ENCODE measurements at regions not wholly inside any gene's neighbourhood (a gene's known extent, or its start where the extent isn't known, plus 50 kb on each side); places are given as distances from the start of the nearest gene placed in this dataset.
"Not testable (repeated sequence)": the region's sequence is repeated elsewhere in the genome, so short reads cannot be mapped to it uniquely, and the experiment has no call there.

DNA sequence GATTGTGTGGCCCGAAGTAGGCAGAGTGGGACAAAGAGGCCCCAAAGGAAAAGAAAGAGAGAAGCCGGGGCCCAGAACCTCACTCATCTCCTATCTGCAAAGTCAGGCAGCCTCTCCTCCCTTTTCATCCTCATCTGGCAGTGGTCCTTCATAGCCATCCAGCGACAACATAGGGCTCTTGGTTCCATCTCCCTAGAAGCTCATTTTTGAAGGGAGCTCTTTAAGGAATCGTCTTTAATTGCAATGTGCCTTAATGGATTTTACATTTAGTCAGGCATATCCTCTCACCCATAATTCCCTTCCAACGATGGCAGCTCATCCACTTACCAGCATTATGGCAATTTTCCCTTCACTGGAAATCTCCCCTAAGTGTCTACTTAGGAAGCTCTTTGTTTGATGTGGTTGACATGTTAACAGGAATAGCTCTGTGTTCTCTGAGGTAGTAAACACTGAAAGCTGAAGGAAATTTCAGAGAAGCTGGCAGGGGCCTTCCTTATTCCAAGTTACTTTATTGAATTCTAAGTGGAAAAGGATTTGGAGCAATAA is 780.6 kb downstream of the TSN start:
- H3K4me3 Mint-ChIP-seq = no peak overlapping the region
- ATAC-seq (ENCODE audit: low read depth) (no peak), DNase-seq (no peak)
- H3K4me1 Mint-ChIP-seq = no peaks in the 10 kb centered on the region
- H3K27ac Mint-ChIP-seq = no peak overlapping the region
- H3K9me3 Mint-ChIP-seq = no peaks in the 10 kb centered on the region
- H3K27me3 Mint-ChIP-seq = no peaks in the 10 kb centered on the region
- no peaks in the 10 kb centered on the region for H3K36me3 Mint-ChIP-seq
- POLR2A ChIA-PET = no interaction called here

DNA sequence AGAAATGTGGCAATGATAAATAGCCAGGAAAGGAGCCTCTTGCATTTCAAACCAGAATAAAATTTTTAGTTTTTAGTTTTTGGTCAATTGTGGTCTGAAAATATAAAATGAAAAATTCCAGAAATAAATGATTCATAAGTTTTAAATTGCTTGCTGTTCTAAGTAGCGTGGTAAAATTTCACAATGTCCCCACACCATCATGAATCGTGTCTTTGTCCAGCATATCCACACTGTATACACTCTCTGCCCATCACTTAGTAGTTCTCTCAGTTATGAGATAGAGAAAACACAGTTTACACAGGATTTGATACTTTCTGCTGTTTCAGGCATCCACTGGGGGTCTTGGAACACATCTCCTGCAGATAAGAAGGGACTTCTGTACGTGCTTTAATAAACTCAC is 783.9 kb downstream of the TSN start:
- no peak for ATAC-seq (ENCODE audit: low read depth)
- POLR2A ChIA-PET = no interaction called here
- no peaks in the 10 kb centered on the region for H3K36me3 Mint-ChIP-seq
- H3K27me3 Mint-ChIP-seq = no peaks in the 10 kb centered on the region
- no peak for DNase-seq
- no peaks in the 10 kb centered on the region for H3K9me3 Mint-ChIP-seq
- H3K27ac Mint-ChIP-seq = no peak overlapping the region
- no peaks in the 10 kb centered on the region for H3K4me1 Mint-ChIP-seq
- no peak overlapping the region for H3K4me3 Mint-ChIP-seq

DNA sequence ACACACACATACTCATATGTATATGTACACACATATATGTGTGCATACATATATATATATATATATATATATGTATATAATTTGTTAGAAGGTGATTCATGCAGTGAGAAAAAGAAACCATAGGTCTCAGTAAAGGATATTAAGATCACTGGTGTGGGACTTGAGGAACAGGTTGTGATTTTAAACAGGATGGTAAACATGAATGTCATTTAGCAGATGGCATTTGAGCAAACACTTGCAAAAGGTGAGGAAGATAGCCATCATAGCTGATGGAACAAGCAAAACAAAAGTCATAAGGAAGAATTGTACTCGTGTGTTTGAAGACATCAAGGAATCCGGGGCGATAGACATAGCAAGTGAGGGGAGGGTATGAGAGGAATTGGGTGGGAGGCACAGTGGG is 784.5 kb downstream of the TSN start:
- no peaks in the 10 kb centered on the region for H3K27me3 Mint-ChIP-seq
- POLR2A ChIA-PET = no interaction called here
- no peak for ATAC-seq (ENCODE audit: low read depth)
- H3K4me1 Mint-ChIP-seq = no peaks in the 10 kb centered on the region
- no peaks in the 10 kb centered on the region for H3K9me3 Mint-ChIP-seq
- DNase-seq = no peak
- H3K36me3 Mint-ChIP-seq = no peaks in the 10 kb centered on the region
- no peak overlapping the region for H3K27ac Mint-ChIP-seq
- no peak overlapping the region for H3K4me3 Mint-ChIP-seq

DNA sequence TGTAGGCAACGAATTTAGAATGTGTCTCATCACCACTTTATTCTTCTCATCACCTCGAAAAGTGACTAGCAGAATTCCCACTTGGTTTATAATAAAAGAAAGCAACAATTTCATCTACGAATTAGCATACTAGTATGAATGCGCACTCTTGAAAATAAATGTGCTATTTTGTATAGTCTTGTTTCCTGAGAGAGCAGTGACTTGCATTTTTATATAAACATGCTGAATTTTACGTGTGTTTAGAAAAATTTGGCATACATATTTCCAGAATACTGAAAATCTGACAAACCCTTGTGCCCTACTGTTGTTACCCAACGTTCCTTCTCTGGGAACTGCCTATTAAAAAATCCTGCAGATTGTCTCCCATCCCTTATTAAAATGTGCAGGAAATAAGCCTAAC is 786.8 kb downstream of the TSN start:
- H3K9me3 Mint-ChIP-seq = no peaks in the 10 kb centered on the region
- H3K27me3 Mint-ChIP-seq = no peaks in the 10 kb centered on the region
- ATAC-seq (ENCODE audit: low read depth) (no peak), DNase-seq (no peak)
- no peak overlapping the region for H3K4me3 Mint-ChIP-seq
- no peaks in the 10 kb centered on the region for H3K36me3 Mint-ChIP-seq
- POLR2A ChIA-PET = no interaction called here
- H3K27ac Mint-ChIP-seq = no peak overlapping the region
- no peaks in the 10 kb centered on the region for H3K4me1 Mint-ChIP-seq

DNA sequence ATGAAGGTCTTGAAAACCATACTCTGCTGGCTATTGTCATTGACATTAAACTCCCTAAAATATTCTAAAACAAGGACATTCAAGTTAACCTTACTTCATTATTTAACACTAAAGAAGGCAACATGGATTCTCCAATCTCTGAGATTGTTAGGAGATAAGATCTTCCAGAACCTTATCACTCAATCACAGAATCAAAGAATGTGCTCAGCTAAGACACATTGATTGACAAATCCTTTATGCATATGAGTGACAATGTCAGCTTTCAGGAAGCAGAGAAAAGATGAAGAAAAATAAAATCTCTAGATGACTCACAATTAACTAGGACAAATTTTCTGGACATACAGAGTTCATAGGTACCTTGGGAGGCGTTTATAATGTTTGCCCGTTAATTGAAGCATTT is 787.2 kb downstream of the TSN start:
- Mint-ChIP-seq H3K4me1 (no peaks in the 10 kb centered on the region), H3K9me3 (no peaks in the 10 kb centered on the region), H3K27me3 (no peaks in the 10 kb centered on the region), H3K4me3 (no peak overlapping the region), H3K36me3 (no peaks in the 10 kb centered on the region), H3K27ac (no peak overlapping the region)
- POLR2A ChIA-PET = no interaction called here
- no peak for DNase-seq
- no peak for ATAC-seq (ENCODE audit: low read depth)

DNA sequence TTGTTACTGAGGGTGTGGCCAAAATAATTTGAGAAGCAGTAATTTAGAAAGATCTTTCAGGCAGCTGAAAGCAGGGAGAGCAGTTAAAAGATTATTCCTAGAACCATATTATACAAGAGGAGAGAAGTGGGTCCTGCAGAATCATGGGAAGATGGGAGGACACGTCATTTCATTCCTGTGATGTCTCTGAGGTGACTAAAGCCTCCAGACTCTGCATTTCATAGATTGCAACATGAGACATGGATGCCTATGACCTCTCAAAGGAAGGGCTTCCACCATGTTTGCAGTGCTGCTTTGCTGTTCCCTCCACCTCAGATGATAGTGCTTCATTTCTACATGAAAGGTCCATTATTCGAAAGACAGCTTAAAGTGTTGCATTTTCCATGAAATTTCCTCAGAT is 788.4 kb downstream of the TSN start:
- H3K27ac Mint-ChIP-seq = no peak overlapping the region
- no peaks in the 10 kb centered on the region for H3K27me3 Mint-ChIP-seq
- H3K4me1 Mint-ChIP-seq = no peaks in the 10 kb centered on the region
- H3K36me3 Mint-ChIP-seq = no peaks in the 10 kb centered on the region
- no peak overlapping the region for H3K4me3 Mint-ChIP-seq
- DNase-seq = no peak
- no peak for ATAC-seq (ENCODE audit: low read depth)
- no peaks in the 10 kb centered on the region for H3K9me3 Mint-ChIP-seq
- POLR2A ChIA-PET = no interaction called here

DNA sequence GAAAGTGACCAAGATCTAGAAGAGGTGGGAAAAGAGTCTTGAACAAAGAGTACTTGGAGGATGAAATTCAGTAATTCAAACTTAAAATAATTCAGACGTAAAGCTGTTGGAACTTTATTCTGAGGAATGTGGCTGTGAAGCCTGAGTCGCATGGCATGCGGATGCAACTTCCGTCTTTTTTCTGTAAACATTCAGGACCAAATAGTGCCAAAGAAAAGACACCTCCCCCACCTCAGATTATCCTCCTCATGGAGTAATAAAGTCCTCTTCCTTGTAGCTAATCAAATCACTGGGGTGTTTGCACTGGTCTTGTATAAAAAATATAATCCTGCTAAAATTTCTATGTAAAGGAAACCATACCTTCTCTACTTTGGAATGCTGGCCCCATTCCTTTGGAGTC is 790.4 kb downstream of the TSN start:
- POLR2A ChIA-PET = interaction anchor here (0.6 kb wide), 1 partner anchor 110 kb away, joined by 4 read pairs; no protein-coding TSS in a partner anchor
- ATAC-seq (ENCODE audit: low read depth) = no peak
- peaks cover 4% of the 10 kb centered on the region for H3K9me3 Mint-ChIP-seq
- no peaks in the 10 kb centered on the region for H3K36me3 Mint-ChIP-seq
- H3K27me3 Mint-ChIP-seq = no peaks in the 10 kb centered on the region
- no peaks in the 10 kb centered on the region for H3K4me1 Mint-ChIP-seq
- no peak for DNase-seq
- no peak overlapping the region for H3K4me3 Mint-ChIP-seq
- H3K27ac Mint-ChIP-seq = no peak overlapping the region

DNA sequence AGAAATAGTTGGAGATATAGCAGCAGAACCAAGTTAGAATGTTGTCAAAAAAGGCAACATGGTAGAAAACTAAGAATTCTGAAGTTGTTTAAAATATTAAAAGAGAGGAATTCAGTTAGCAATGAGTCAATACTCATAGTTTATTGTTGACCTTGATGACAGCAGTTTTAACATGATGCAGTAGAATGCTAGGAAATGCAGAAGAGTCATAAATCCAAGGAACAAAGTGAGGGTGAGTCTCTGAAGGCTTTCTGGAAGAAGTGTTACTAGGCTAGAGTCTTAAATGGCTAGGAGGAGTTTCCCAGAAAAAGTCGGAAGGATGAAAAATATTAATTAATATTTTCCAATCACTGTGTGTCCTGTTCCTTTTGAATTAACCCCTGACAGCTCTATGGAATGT is 807.3 kb downstream of the TSN start:
- DNase-seq (no peak), ATAC-seq (ENCODE audit: low read depth) (no peak)
- H3K36me3 Mint-ChIP-seq = no peaks in the 10 kb centered on the region
- H3K27me3 Mint-ChIP-seq = no peaks in the 10 kb centered on the region
- POLR2A ChIA-PET = no interaction called here
- no peaks in the 10 kb centered on the region for H3K4me1 Mint-ChIP-seq
- no peak overlapping the region for H3K27ac Mint-ChIP-seq
- peaks cover 1% of the 10 kb centered on the region for H3K9me3 Mint-ChIP-seq
- H3K4me3 Mint-ChIP-seq = no peak overlapping the region

DNA sequence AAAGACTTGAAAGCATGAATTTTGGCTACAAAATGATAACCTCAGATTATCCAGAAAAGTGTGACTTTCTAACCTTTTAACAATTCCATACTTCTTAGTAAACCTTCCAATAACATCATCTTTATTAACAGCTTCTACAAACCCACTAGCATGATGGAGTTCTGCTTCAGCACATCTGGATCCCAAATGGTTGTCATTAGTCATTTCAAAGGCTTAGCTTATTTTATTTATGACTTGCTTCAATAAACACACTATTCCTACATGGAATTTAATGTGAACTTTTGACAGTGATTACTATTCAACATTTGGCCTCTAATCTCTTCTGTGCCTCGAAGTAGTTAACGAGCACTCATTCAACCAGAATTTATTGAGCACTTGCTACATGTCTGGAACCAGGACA is 808.3 kb downstream of the TSN start:
- ATAC-seq (ENCODE audit: low read depth) = no peak

DNA sequence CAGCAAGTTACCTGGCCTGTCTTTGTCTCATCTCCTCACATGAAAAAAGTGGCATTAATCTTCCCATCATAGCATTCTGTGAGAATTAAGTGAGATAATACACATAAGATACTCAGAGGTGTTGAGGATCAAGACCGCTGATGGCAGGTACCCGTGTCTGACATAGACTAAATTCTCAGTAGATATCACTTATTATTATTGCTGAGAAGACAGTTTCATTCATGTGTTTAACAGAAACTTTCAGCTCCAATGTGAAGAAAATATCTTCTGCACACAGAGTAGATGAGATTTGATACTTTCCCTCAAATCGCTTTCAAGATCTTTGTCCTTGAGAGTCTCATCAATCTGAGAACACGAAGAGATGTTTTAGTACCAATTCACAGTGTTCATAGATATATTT is 809.4 kb downstream of the TSN start:
- DNase-seq = no peak
- H3K36me3 Mint-ChIP-seq = no peaks in the 10 kb centered on the region
- H3K27me3 Mint-ChIP-seq = no peaks in the 10 kb centered on the region
- peaks cover 1% of the 10 kb centered on the region for H3K9me3 Mint-ChIP-seq
- H3K4me3 Mint-ChIP-seq = no peak overlapping the region
- H3K27ac Mint-ChIP-seq = no peak overlapping the region
- no peaks in the 10 kb centered on the region for H3K4me1 Mint-ChIP-seq
- ATAC-seq (ENCODE audit: low read depth) = no peak
- POLR2A ChIA-PET = no interaction called here

More for the DNA sequence above, 808.3 kb downstream of the TSN start:
- Mint-ChIP-seq H3K27ac (no peak overlapping the region), H3K4me1 (no peaks in the 10 kb centered on the region), H3K9me3 (peaks cover 1% of the 10 kb centered on the region), H3K27me3 (no peaks in the 10 kb centered on the region), H3K36me3 (no peaks in the 10 kb centered on the region), H3K4me3 (no peak overlapping the region)
- no peak for DNase-seq
- POLR2A ChIA-PET = no interaction called here

DNA sequence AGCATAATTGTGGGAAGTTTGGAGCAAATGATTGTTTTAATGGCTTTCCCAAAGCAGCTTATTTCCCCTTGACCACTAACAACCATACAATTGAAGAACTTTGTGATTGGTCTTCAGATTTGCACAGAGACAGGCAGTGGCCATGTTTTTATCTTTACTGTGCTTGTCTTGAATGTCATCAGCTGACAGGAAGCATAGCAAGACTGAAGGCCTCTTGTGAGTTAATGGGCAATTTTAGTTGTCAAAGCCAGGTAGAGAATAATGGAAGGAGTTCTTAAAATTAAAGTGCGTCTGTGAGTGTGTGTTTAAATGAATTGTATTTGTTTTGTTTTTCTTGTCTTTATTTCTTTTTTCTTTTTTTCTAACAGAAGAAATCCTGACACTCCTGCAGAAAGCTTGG is 809.9 kb downstream of the TSN start:
- ATAC-seq (ENCODE audit: low read depth) = no peak
- H3K4me3 Mint-ChIP-seq = no peak overlapping the region
- H3K9me3 Mint-ChIP-seq = no peaks in the 10 kb centered on the region
- H3K4me1 Mint-ChIP-seq = no peaks in the 10 kb centered on the region
- POLR2A ChIA-PET = no interaction called here
- no peak overlapping the region for H3K27ac Mint-ChIP-seq
- DNase-seq = no peak
- H3K27me3 Mint-ChIP-seq = no peaks in the 10 kb centered on the region
- H3K36me3 Mint-ChIP-seq = no peaks in the 10 kb centered on the region

DNA sequence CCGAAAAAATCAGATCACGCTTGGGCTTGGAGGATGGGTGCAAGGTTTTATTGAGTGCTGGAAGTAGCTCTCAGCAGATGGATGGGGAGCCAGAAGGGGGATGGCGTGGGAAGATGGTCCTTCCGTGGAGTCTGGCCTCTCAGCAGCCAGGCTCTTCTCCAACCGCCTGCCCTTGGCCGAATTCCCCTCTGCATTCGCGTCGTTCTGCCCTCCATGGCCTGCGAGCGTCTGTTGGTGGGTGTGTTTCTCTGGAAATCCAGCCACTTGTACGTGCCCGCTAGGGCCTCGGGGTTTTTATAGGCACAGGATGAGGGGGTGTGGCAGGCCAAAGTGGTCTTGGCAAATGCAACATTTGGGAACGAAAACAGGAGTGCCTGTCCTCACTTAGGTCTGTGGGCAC is 815.2 kb downstream of the TSN start:
- POLR2A ChIA-PET = no interaction called here
- Mint-ChIP-seq H3K4me1 (no peaks in the 10 kb centered on the region), H3K9me3 (peaks cover 1% of the 10 kb centered on the region), H3K27ac (no peak overlapping the region), H3K4me3 (no peak overlapping the region), H3K27me3 (no peaks in the 10 kb centered on the region), H3K36me3 (no peaks in the 10 kb centered on the region)
- DNase-seq (no peak), ATAC-seq (ENCODE audit: low read depth) (no peak)

DNA sequence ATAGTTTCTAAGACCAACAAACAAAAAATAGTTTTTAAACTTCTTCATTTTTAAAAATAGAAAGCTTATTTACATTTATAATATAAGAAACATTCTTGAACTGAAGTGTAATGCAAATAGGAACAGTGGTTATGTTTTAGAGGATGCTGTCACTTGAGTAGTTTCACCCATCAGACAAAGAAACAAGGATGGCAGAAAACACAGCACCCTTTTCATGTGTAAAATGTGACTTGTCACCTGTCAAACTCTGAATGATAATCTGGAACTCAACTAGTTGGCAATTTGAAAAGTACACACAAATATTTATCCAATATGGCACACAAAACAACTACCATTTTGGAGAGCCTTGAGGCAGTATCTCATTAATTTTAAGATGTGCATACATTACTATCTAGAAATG is 816.0 kb downstream of the TSN start:
- not testable (repeated sequence) for ATAC-seq (ENCODE audit: low read depth)

DNA sequence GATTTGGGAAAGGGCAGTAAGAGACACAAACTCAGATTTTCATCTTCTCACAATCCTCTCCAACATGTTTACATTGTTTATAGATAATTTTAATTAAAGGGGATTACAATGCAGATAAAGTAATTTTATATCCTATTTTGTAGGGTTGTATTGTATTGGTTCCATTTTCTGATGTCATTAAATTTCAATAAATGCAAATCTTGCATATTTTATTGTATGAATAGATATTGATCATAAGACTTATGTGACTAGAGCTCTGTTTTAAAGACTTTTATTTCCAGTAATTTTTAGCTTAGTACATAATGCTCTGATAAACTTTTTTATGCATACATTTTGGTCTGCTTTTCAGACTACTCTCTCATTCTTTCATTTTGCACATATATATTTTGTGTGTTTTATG is 819.6 kb downstream of the TSN start:
- POLR2A ChIA-PET = no interaction called here
- Mint-ChIP-seq H3K9me3 (peaks cover 1% of the 10 kb centered on the region), H3K4me1 (no peaks in the 10 kb centered on the region), H3K27me3 (no peaks in the 10 kb centered on the region), H3K36me3 (no peaks in the 10 kb centered on the region), H3K27ac (no peak overlapping the region), H3K4me3 (no peak overlapping the region)
- no peak for ATAC-seq (ENCODE audit: low read depth)
- DNase-seq = no peak

More for the DNA sequence above, 816.0 kb downstream of the TSN start:
- H3K4me1 Mint-ChIP-seq, H3K27me3 Mint-ChIP-seq, H3K4me3 Mint-ChIP-seq, POLR2A ChIA-PET, DNase-seq, H3K9me3 Mint-ChIP-seq, H3K36me3 Mint-ChIP-seq, H3K27ac Mint-ChIP-seq: not testable (repeated sequence)
